Astrocyte of the spinal cord (primary cell): ENCODE measurements at regions not wholly inside any gene's neighbourhood (a gene's known extent, or its start where the extent isn't known, plus 50 kb on each side); places are given as distances from the start of the nearest gene placed in this dataset.

Experiments used
- DNase-seq: peaks from one replicate; pipeline ENCODE4 v3.0.0; 2011; ENCODE audit warnings: low read depth, low spot score
- H3K4me3 ChIP-seq: 2 replicates; pipeline ENCODE4 v1.5.1; 2011; ENCODE audit warnings: low read depth, mild to moderate bottlenecking, low read length, moderate library complexity
- CTCF ChIP-seq: IDR thresholded peaks from 2 replicates; pipeline ENCODE4 v1.5.1; 2012; ENCODE audit warnings: low read depth, mild to moderate bottlenecking, low read length, inconsistent platforms
- in situ Hi-C: cut with HindIII; loops from 2 replicates; pipeline ENCODE4 v1.10.0; 2017; ENCODE audit warnings: low sequenced_read_pairs

- in situ Hi-C loops = no loop called here
- DNase-seq = no peak
- no peak overlapping the region for H3K4me3 ChIP-seq
- no peak for TF ChIP-seq CTCF
Observed at GRCh38 chr6:101016163-101016562, 135.0 kb upstream of the ASCC3 start.

DNA sequence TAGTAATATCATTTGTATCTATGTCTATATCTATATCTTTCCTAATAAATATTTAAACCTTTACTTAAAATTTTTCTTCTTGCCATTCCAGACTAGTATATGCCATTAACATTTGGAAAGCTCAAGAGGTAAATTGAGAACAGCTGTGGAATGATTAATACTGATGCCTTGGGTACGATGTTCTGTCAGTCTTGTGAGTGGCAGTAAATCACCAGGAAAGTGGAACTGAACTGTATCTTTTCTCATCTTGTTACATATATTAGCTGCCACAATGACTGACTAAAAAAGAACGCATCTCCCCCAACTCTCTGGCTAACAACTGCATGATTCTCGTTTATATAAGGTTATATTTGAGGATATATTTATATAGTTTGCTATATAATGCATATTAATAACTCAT is 137.0 kb upstream of the ASCC3 start:
- no peak for DNase-seq
- no peak for TF ChIP-seq CTCF
- in situ Hi-C loops = no loop called here
- no peak overlapping the region for H3K4me3 ChIP-seq

GRCh38 chr6:101021504-101021903 is 140.4 kb upstream of the ASCC3 start:
- in situ Hi-C loops = no loop called here

DNA sequence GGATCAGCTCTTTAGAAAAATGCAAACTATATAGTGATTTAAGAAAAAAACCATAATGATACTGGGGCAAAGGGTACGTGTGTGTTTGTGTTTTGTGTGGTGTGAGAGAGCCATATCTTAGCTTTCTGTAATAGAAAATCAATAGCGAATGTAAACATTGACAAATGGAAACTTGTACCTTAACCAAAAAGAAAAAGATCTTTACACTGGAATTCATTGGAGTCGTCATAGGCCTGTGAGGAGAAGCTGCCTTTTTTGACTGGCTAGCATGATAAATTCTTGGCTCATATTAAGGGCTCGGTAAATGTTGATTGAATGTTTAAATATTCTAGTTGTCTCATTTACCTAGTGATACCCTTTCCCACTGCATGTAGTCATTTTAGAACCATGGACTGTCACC is 161.8 kb upstream of the ASCC3 start:
- in situ Hi-C loops = no loop called here
- DNase-seq = no peak
- no peak for TF ChIP-seq CTCF
- H3K4me3 ChIP-seq = no peak overlapping the region

More at GRCh38 chr6:101021504-101021903, 140.4 kb upstream of the ASCC3 start:
- no peak for DNase-seq
- no peak for TF ChIP-seq CTCF
- no peak overlapping the region for H3K4me3 ChIP-seq

DNA sequence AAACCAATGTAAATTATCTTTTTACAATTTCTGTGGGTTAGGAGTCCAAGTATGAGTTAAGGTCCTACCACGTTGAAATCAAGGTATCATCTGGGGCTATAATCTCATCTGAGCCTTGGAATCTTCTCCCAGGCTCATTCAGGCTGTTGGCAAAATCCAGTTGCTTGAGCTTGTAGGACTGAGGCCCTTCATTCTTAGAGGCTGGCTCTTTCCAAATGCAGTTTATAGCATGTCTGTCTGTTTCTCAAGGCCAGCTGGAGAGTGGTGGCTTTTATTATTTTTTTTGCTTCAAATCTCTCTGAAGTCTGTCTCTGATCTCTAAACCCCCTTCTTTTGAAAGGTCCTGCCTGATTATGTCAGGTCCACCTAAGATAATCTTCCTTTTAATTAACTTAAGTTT is 177.2 kb upstream of the ASCC3 start:
- no peak for DNase-seq
- H3K4me3 ChIP-seq = no peak overlapping the region
- in situ Hi-C loops = no loop called here
- TF ChIP-seq CTCF = no peak

DNA sequence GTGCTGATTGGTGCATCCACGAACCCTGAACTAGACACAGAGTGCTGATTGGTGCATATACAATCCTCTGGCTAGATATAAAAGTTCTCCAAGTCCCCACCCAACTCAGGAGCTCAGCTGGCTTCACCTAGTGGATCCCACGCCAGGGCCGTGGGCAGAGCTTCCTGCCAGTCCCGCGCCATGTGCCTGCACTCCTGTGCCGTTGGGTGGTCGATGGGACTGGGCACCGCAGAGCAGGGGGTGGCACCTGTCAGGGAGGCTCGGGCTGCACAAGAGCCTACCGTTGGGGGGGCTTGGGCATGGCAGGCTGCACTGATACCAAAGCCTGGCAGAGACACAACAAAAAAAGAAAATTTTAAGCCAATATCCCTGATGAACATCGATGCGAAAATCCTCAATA is 185.4 kb upstream of the ASCC3 start:
- no peak for DNase-seq
- no peak for TF ChIP-seq CTCF
- in situ Hi-C loops = no loop called here
- no peak overlapping the region for H3K4me3 ChIP-seq

- DNase-seq = no peak
- in situ Hi-C loops = no loop called here
- no peak overlapping the region for H3K4me3 ChIP-seq
- TF ChIP-seq CTCF = no peak
Observed at GRCh38 chr6:101069191-101069795, 188.2 kb upstream of the ASCC3 start.
